ENCODE measurements at regions not wholly inside any gene's neighbourhood (a gene's known extent, or its start where the extent isn't known, plus 50 kb on each side); places are given as distances from the start of the nearest gene placed in this dataset.

GRCh38 chr1:199759268-199759730 lies 268.2 kb upstream of the NR5A2 start:
- no peak for DNase-seq (ENCODE audit: low read depth, low spot score)
- Mint-ChIP-seq H3K9me3 (no peaks in the 10 kb centered on the region), H3K4me1 (no peaks in the 10 kb centered on the region), H3K4me3 (no peak overlapping the region), H3K36me3 (ENCODE audit: low read depth) (no peaks in the 10 kb centered on the region), H3K27me3 (ENCODE audit: low read depth) (peaks cover 6% of the 10 kb centered on the region), H3K27ac (ENCODE audit: unreplicated experiment) (no peak overlapping the region)
- TF ChIP-seq, protein P1, sequence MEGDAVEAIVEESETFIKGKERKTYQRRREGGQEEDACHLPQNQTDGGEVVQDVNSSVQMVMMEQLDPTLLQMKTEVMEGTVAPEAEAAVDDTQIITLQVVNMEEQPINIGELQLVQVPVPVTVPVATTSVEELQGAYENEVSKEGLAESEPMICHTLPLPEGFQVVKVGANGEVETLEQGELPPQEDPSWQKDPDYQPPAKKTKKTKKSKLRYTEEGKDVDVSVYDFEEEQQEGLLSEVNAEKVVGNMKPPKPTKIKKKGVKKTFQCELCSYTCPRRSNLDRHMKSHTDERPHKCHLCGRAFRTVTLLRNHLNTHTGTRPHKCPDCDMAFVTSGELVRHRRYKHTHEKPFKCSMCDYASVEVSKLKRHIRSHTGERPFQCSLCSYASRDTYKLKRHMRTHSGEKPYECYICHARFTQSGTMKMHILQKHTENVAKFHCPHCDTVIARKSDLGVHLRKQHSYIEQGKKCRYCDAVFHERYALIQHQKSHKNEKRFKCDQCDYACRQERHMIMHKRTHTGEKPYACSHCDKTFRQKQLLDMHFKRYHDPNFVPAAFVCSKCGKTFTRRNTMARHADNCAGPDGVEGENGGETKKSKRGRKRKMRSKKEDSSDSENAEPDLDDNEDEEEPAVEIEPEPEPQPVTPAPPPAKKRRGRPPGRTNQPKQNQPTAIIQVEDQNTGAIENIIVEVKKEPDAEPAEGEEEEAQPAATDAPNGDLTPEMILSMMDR (conservative IDR thresholded peaks at IDR 0.05), result no peak

- peaks cover 5% of the 10 kb centered on the region for H3K9me3 Mint-ChIP-seq
- no peak overlapping the region for H3K4me3 Mint-ChIP-seq
- no peak for DNase-seq (ENCODE audit: low read depth, low spot score)
- H3K27ac Mint-ChIP-seq (ENCODE audit: unreplicated experiment), result no peak overlapping the region
- TF ChIP-seq, protein P1 (conservative IDR thresholded peaks at IDR 0.05), result no peak
- peaks cover 4% of the 10 kb centered on the region for H3K36me3 Mint-ChIP-seq (ENCODE audit: low read depth)
- no peaks in the 10 kb centered on the region for H3K4me1 Mint-ChIP-seq
- H3K27me3 Mint-ChIP-seq (ENCODE audit: low read depth), result peaks cover 3% of the 10 kb centered on the region
Measured at GRCh38 chr1:199762572-199762971, 264.9 kb upstream of the NR5A2 start.

GRCh38 chr1:199766218-199766792 lies 261.2 kb upstream of the NR5A2 start:
- no peak for DNase-seq (ENCODE audit: low read depth, low spot score)
- no peaks in the 10 kb centered on the region for H3K4me1 Mint-ChIP-seq
- no peaks in the 10 kb centered on the region for H3K27me3 Mint-ChIP-seq (ENCODE audit: low read depth)
- H3K36me3 Mint-ChIP-seq (ENCODE audit: low read depth), result peaks cover 4% of the 10 kb centered on the region
- TF ChIP-seq, protein P1 (conservative IDR thresholded peaks at IDR 0.05), result no peak
- no peak overlapping the region for H3K27ac Mint-ChIP-seq (ENCODE audit: unreplicated experiment)
- peaks cover 18% of the 10 kb centered on the region for H3K9me3 Mint-ChIP-seq
- H3K4me3 Mint-ChIP-seq, result no peak overlapping the region

DNA sequence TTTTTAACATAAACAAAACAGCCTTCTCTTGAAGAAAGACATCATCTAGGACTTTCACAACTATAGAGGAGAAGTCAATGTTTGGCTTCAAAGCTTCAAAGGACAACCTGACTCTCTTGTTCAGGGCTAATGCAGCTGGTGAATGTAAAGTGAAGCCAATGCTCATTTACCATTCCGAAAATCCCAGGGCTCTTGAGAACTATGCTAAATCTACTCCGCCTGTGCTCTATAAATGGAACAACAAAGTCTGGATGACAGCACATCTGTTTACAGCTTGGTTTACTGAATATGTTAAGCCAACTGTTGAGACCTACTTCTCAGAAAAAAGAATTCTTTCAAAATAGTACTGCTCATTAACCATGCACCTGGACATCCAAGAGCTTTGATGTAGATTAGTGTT lies 259.8 kb upstream of the NR5A2 start:
- Mint-ChIP-seq H3K27me3 (ENCODE audit: low read depth) (no peaks in the 10 kb centered on the region), H3K9me3 (peaks cover 21% of the 10 kb centered on the region), H3K4me1 (no peaks in the 10 kb centered on the region), H3K4me3 (no peak overlapping the region), H3K36me3 (ENCODE audit: low read depth) (peaks cover 4% of the 10 kb centered on the region), H3K27ac (ENCODE audit: unreplicated experiment) (no peak overlapping the region)
- TF ChIP-seq, protein P1 (conservative IDR thresholded peaks at IDR 0.05), result no peak
- no peak for DNase-seq (ENCODE audit: low read depth, low spot score)

DNA sequence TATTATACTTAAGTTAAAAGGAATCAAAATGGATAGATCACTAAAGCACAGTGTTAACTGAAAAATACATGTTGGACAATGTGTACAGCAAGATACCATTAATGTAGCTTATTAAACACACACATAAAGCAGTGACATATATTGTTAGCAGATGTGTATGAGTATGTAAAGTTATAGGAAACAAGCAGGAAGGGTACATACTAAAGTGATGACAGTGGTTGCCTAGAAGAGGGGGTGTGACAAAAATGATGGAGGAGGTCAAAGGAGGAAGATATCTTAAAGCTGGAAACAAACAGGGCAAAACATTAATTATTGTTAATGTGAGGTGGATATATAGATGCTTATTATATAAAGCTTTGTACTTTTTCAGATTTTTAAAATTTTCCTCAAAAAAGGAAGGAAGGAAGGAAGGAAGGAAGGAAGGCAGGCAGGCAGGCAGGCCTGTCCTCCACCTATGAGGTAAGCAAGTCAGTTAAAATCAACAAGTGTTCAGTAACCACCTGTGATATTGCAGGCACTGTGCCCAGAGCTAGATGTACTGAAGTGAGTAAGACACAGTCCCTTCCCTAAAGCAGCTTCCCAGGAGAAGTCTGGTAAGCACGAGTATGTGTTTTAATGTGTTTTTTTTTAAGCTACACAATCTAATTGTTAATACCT lies 252.9 kb upstream of the NR5A2 start:
- H3K27ac Mint-ChIP-seq (ENCODE audit: unreplicated experiment), result no peak overlapping the region

More for the DNA sequence above, 252.9 kb upstream of the NR5A2 start:
- no peaks in the 10 kb centered on the region for H3K27me3 Mint-ChIP-seq (ENCODE audit: low read depth)
- TF ChIP-seq, protein P1 (conservative IDR thresholded peaks at IDR 0.05), result no peak
- H3K4me1 Mint-ChIP-seq, result no peaks in the 10 kb centered on the region
- no peak for DNase-seq (ENCODE audit: low read depth, low spot score)
- H3K36me3 Mint-ChIP-seq (ENCODE audit: low read depth), result no peaks in the 10 kb centered on the region
- no peak overlapping the region for H3K4me3 Mint-ChIP-seq
- peaks cover 6% of the 10 kb centered on the region for H3K9me3 Mint-ChIP-seq

All from neural crest cell (in vitro differentiated cells).